Cardiac fibroblast (primary cell): ENCODE measurements at regions not wholly inside any gene's neighbourhood (a gene's known extent, or its start where the extent isn't known, plus 50 kb on each side); places are given as distances from the start of the nearest gene placed in this dataset.

Experiments
- DNase-seq, 2 donors: peaks; one replicate each; pipeline versions ENCODE4 v3.0.0 to v3.0.0-alpha.2; 2010; ENCODE audit warnings: low read depth in 2 of 2
- H3K4me3 ChIP-seq, 2 donors: replicated peaks in 1 of 2; 1 replicate in 1 of 2; 2 replicates in 1 of 2; pipeline ENCODE4 v1.5.1; 2011; ENCODE audit warnings: low read depth in 2 of 2, low read length in 2 of 2, mild to moderate bottlenecking in 2 of 2, moderate library complexity in 1 of 2
- CTCF ChIP-seq: IDR thresholded peaks from one replicate; pipeline ENCODE4 v1.5.1; 2011; ENCODE audit warnings: low read depth, mild to moderate bottlenecking, low read length, inconsistent platforms

GRCh38 chr10:31698181-31698830, 230.3 kb downstream of the ARHGAP12 start:
- H3K4me3 ChIP-seq = peak overlapping the region in 1 of 2 donors; percentile 36
- DNase-seq = peak; percentile 92 to 97
- TF ChIP-seq CTCF = no peak

- peak; percentile 84 to 95 for DNase-seq
- peak overlapping the region in 1 of 2 donors; percentile 36 for H3K4me3 ChIP-seq
- no peak for TF ChIP-seq CTCF
These were observed 231.1 kb downstream of the ARHGAP12 start for GRCh38 chr10:31697271-31698180.

- no peak for TF ChIP-seq CTCF
- DNase-seq = peak in 1 of 2 donors; percentile 19
- no peak overlapping the region for H3K4me3 ChIP-seq
These were observed 233.4 kb downstream of the ARHGAP12 start for GRCh38 chr10:31694929-31695837.

- H3K4me3 ChIP-seq = no peak overlapping the region
- DNase-seq = no peak
- TF ChIP-seq CTCF = no peak
These were observed 234.4 kb downstream of the ARHGAP12 start for GRCh38 chr10:31694126-31694685.

DNA sequence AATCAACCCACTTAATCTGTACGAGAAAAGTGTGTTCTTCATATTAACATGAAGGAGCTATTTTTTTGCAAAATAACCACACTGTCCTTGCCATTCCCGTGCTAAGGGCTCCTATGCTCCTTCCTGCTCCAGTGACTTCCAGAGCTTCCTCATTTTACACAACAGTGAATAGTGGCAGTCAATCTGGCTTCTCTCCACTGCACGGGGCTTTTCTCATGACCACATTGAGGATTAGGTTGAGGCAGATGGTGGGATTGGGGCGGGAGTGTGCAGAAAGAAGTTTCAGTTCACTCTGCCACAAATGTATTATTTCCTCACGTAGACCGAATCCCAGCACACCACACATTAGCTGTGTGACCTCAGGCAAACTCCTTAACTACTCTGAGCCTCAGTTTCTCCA, 235.1 kb downstream of the ARHGAP12 start:
- DNase-seq = no peak
- no peak overlapping the region for H3K4me3 ChIP-seq
- TF ChIP-seq CTCF = no peak

GRCh38 chr10:31689233-31689632, 239.4 kb downstream of the ARHGAP12 start:
- TF ChIP-seq CTCF = no peak
- DNase-seq = no peak
- no peak overlapping the region for H3K4me3 ChIP-seq
